ENCODE measurements at regions not wholly inside any gene's neighbourhood (a gene's known extent, or its start where the extent isn't known, plus 50 kb on each side); places are given as distances from the start of the nearest gene placed in this dataset.

- no peaks in the 10 kb centered on the region for H4K20me1 ChIP-seq (replicated peaks; ENCODE audit: insufficient read depth)
- Mint-ChIP-seq H3K4me1 (peaks cover 8% of the 10 kb centered on the region; the same call in 2 of the 3 replicates), H3K36me3 (ENCODE audit: low read depth) (no peaks in the 10 kb centered on the region), H3K9me3 (no peaks in the 10 kb centered on the region), H3K27me3 (ENCODE audit: insufficient read depth, low read depth, poor library complexity) (no peaks in the 10 kb centered on the region), H3K4me3 (no peak overlapping the region), H3K27ac (no peak overlapping the region)
- no peak overlapping the region for H3K4me3 ChIP-seq
- ATAC-seq (peak; percentile 55), DNase-seq (ENCODE audit: low spot score) (peak; percentile 22)
- H3K9me2 ChIP-seq (ENCODE audit: insufficient read depth), result no peaks in the 10 kb centered on the region
- no peaks in the 10 kb centered on the region for H3K4me1 ChIP-seq (ENCODE audit: insufficient read depth)
- H3K79me2 ChIP-seq (replicated peaks; ENCODE audit: insufficient read depth), result no peaks in the 10 kb centered on the region
- no peaks in the 10 kb centered on the region for H3F3A ChIP-seq (replicated peaks; ENCODE audit: low read depth)
- no peaks in the 10 kb centered on the region for H3K27me3 ChIP-seq (ENCODE audit: insufficient read depth)
- peak overlapping the region; percentile 34; the same call in 1 of the 2 replicates for H2AFZ ChIP-seq
- no peak overlapping the region for H3K27ac ChIP-seq (ENCODE audit: low read depth)
- no peaks in the 10 kb centered on the region for H3K36me3 ChIP-seq (ENCODE audit: insufficient read depth)
- H3K4me2 ChIP-seq, result no peak overlapping the region
- TF ChIP-seq EZH2phosphoT487 (IDR thresholded peaks at IDR 0.05; ENCODE audit: unreplicated experiment) (no peak), POLR2AphosphoS5 (IDR thresholded peaks at IDR 0.05; ENCODE audit: low read depth) (no peak), NANOG (IDR thresholded peaks at IDR 0.05; ENCODE audit: borderline replicate concordance) (no peak), CTCF (conservative IDR thresholded peaks at IDR 0.05; ENCODE audit: low read depth in 2 of 2) (no peak), ETS1 (IDR thresholded peaks at IDR 0.05) (no peak), ZNF331 (CRISPR knock-in tag; IDR thresholded peaks at IDR 0.05; ENCODE audit: low read depth) (no peak), STAT1 (IDR thresholded peaks at IDR 0.05; ENCODE audit: unreplicated experiment) (no peak), JUNB (IDR thresholded peaks at IDR 0.05; ENCODE audit: unreplicated experiment) (no peak), ZNF462 (CRISPR knock-in tag; IDR thresholded peaks at IDR 0.05) (no peak), CREB1 (CRISPR knock-in tag; IDR thresholded peaks at IDR 0.05; ENCODE audit: low read depth) (no peak), EZH2 (IDR thresholded peaks at IDR 0.05; ENCODE audit: low read depth, unreplicated experiment) (no peak), ZNF114 (CRISPR knock-in tag; IDR thresholded peaks at IDR 0.05) (no peak), REST (IDR thresholded peaks at IDR 0.05; ENCODE audit: unreplicated experiment) (no peak)
Observed at GRCh38 chr13:104635879-104636278, 1569.7 kb upstream of the SLC10A2 start.

Measured in GM23338 (cell line).